Fibroblast of skin of right biceps (primary cell): ENCODE measurements at regions not wholly inside any gene's neighbourhood (a gene's known extent, or its start where the extent isn't known, plus 50 kb on each side); places are given as distances from the start of the nearest gene placed in this dataset.
"Not testable (repeated sequence)": the region's sequence is repeated elsewhere in the genome, so short reads cannot be mapped to it uniquely, and the experiment has no call there.

Experiments used
- DNase-seq: peaks from one replicate; pipeline ENCODE4 v3.0.0-alpha.2; 2013

DNA sequence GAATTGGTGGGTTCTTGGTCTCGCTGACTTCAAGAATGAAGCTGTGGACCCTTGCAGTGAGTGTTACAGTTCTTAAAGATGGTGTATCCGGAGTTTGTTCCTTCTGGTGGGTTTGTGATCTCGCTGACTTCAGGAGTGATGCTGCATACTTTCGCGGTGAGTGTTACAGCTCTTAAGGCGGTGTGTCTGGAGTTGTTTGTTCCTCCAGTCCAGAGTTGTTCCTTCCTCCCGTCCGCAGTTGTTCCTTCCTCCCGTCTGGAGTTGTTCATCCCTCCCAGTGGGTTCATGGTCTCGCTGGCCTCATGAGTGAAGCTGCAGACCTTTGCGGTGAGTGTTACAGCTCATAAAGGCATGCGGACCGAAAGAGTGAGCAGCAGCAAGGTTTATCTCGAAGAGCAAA is 159.6 kb upstream of the ADAMTSL1 start:
- peak; percentile 53 for DNase-seq

- DNase-seq, result peak; percentile 32
Observed at GRCh38 chr9:18317896-18318295, 156.1 kb upstream of the ADAMTSL1 start.

GRCh38 chr9:18319918-18320445 is 154.0 kb upstream of the ADAMTSL1 start:
- peak; percentile 26 for DNase-seq

- DNase-seq, result peak; percentile 51
Observed at GRCh38 chr9:18324928-18325745, 148.8 kb upstream of the ADAMTSL1 start.

GRCh38 chr9:18325746-18326011 is 148.3 kb upstream of the ADAMTSL1 start:
- DNase-seq, result not testable (repeated sequence)

DNA sequence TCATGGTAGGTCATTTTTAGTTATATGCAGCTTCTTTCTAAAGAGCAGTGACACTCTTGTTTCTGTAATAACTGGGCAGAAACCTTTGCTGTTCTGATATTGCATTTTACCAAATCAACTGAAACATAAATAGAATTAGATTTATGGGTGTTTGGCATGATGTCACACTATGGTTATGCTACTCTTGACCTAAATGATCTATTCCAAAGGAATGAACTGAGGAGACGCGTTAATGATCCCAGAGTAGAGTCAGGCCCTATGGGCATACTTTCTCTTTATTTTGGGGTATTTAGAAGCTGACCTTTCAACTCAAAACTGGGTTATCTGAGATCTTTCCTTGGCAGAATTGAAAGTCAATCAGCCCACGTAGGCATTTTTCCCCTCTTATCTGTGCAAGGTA is 146.8 kb upstream of the ADAMTSL1 start:
- peak; percentile 63 for DNase-seq

DNA sequence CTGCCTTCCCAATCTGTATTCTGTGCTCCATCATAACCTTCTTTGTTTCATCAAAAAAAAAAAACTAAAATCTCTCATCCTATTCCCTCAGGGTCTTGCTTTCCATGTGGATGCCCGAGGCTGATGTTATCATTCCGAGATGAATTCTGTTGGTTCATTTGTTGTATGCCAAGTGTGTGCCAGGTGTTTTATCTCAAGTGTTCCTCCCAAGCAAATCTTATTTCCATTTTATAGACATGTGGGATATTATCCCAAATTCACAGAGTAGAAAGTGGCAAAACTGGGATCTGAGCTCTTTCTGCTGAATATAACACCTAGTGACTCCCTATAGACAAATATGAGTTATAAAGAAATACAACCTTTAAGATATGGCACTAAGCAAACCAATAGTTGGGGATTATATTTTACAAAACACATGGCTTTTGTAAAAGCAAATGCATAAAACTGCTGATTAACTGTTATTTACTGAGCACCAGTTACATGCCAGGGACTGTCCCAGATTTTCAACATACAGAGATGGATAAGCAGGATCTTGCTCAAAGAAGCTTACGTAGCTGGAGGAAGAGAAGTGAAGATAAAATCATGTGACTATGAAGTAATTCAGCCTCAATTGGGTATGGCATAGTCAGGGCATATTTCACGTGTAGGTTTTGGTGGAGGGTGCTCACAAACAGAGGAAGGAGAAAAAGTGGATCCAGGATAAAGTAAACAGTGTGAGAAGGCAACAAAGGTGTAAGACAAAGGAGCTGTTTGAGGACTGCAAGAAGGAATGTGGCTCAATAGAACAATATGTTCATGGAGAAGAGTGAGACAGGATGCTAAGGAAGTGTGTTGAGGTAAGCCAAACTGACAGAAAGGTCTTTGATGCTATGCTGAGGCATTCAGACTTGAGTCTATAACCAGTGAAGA is 143.3 kb upstream of the ADAMTSL1 start:
- no peak for DNase-seq

DNA sequence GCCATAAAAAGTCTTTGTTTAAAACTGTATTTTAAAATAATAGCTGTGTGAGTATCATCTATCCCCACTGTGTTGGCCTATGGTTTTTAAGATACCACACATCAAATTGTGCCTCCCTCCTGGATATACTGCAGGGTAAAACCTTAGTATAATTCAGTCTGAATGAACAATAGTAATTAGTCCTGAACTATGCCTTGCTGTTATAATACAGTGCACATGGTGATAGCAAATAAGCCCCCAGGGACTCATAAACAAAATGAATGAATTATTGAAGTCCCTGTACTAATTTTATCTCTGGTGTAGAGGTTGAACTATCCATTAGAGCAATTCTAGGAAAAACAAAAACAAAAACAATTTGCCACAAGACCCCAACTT is 142.7 kb upstream of the ADAMTSL1 start:
- DNase-seq, result no peak

DNA sequence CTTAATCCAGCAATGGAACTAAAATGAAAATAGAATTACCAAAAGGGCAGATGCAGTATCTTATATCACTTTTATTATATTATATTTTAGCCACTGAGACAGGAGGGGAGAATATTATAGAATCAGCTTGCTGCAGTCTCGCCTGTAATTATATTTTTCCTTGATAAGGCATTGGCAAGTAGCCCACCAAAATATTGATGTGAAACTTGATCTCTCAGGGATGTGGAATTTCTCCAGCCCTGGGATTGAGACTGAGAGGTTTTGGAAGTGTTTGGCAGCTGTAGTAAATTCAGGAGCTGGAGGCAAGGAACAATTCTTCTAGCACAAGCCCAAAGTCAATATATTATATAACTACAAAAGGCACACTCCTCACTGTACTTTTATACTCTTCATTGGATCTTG is 142.1 kb upstream of the ADAMTSL1 start:
- peak; percentile 74 for DNase-seq

- DNase-seq, result peak; percentile 71
Observed at GRCh38 chr9:18333157-18333556, 140.8 kb upstream of the ADAMTSL1 start.

- DNase-seq, result no peak
Observed at GRCh38 chr9:18335825-18336224, 138.1 kb upstream of the ADAMTSL1 start.

- peak; percentile 73 for DNase-seq
Observed at GRCh38 chr9:18338042-18338441, 135.9 kb upstream of the ADAMTSL1 start.

DNA sequence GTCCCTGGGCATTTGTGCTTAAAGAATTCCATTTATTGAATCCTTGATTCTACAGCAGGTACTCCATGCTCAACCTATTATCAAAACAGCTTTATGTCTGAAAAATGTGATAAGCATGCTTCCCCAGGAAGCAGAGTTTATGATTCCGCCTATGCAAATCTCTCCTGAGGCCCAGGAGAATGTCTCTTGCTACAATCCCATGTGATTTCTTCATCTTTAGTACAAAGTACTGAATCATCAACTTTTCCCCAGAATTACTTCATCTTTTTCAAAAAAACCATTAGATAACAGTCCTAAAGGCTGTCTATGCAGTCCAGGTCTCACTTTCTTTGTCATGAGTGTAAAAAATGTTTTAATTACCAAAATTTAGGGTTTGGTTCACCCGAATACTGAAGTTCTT is 130.2 kb upstream of the ADAMTSL1 start:
- DNase-seq, result peak; percentile 65

DNA sequence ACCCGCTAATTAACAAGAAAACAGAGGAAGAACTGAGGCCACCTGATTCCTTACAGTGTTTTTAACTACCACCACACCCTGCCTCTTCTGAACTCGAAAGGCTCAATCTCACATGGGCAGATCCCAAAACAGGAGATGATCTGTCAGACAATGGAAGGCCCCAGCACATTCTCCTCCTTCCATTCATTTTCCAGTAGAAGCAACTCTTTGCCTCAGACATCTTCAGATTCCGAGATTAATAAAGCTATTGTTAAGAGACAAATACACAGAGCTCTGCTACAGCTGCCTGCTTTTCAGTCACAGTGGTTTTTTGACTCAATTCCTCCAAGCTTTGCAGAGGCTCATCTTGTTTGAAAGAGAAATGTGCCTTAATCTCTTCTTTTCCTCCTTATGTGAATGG is 127.2 kb upstream of the ADAMTSL1 start:
- no peak for DNase-seq

GRCh38 chr9:18347386-18348082 is 126.4 kb upstream of the ADAMTSL1 start:
- DNase-seq, result peak; percentile 83

DNA sequence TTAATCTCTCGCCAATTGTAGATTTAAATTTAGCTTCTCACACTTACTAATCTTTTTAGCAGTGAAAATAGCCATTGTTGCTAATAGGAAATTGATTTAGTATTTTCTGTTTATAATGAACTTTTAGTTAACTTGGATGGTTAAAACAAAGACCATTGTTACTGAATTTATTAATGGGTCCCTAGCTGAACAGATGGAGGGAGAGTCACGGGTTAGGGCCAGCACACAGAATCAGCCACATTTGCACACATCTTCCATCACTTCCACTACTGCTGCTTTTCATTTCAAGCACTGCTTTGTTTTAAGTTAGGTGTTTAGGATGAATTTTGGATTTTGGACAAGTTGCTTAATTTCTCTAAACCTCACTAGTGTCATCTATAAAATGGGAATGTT is 125.9 kb upstream of the ADAMTSL1 start:
- DNase-seq, result no peak

- DNase-seq, result no peak
Observed at GRCh38 chr9:18349530-18349929, 124.4 kb upstream of the ADAMTSL1 start.

DNA sequence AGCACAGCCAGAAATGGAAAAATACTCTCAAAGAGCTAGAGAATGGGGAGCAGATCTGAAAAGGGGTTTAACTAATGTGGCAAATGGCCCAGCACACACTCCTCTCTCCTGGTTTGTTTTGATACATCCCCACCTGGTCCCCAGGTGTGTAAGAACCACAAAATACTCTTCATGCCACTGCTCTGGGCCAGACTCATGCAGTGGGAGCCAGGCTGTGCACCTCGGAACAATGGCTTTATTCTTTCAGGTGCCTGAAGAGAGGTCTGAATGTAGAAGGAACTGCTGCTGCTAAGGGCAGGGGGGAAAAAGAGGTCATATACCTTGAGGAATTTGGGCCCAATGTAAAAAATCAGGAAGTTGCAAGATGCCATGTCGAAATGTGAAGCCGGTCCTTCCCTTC is 123.9 kb upstream of the ADAMTSL1 start:
- no peak for DNase-seq

GRCh38 chr9:18350995-18351595 is 122.9 kb upstream of the ADAMTSL1 start:
- no peak for DNase-seq

GRCh38 chr9:18352711-18353110 is 121.2 kb upstream of the ADAMTSL1 start:
- no peak for DNase-seq

DNA sequence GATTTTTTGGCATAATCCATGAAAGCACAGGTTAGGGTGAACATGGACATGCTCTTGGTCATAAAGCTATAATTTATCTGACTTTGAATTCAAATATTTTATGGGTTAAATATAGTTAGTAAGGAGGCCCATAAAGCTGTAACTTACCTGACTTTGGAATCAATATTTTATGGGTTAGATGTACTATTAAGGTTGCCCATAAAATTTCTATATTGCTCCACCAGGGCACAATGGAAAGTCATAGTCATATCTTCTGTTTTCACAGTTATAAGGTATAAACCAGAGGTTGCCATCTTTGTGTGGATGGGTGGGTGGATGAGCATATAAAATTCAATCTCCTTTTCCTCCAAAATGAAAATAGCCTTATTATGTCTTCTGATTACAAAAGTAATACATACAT is 120.5 kb upstream of the ADAMTSL1 start:
- no peak for DNase-seq

DNA sequence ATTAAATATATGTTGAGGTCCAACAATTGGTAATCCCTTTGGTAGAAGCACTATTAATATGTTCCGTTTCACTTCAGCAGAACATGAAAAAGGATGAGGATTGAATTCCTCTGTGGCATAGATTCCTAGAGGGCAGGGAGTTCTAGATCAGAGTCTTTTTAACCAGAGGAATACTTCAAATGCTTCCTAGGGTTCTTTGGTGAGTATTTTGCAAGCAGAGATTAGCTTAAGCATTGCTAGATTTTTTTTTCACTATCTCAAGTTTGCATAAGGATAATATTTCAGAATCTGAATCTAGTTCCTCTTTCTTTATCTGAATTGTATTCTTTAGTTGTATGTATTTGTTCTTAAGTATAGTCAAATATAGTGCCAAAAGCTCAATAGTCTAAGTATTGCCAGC is 116.6 kb upstream of the ADAMTSL1 start:
- DNase-seq, result no peak

DNA sequence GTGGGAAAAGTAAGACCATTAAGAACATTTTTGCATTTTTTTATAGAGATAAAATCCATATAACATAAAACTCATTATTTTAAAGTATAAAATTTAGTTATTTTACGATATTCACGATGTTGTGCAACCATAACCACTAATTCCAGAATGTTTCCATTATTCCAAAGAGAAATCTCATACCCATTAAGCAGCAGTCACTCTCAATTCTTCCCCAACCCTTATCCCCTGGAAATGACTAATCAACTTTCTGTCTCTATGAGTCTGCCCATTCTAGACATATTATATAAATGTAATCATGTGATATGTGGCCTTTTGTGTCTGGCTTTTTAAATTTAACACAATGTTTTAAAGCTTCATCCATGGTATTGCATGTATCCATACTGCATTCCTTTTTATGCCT is 115.6 kb upstream of the ADAMTSL1 start:
- DNase-seq, result peak; percentile 71
